Fibroblast of lung (primary cell): ENCODE measurements at regions not wholly inside any gene's neighbourhood (a gene's known extent, or its start where the extent isn't known, plus 50 kb on each side); places are given as distances from the start of the nearest gene placed in this dataset.

ENCODE experiments used
- EZH2 ChIP-seq: IDR thresholded peaks from 2 replicates; pipeline ENCODE4 v1.5.1; 2012; ENCODE audit warnings: low read length, control low read depth, mild to moderate bottlenecking; ENCODE audit errors: missing control alignments
- TF ChIP-seq, protein P1 (sequence below), 2 donors: IDR thresholded peaks in 1 of 2; conservative IDR thresholded peaks in 1 of 2; 1 replicate in 1 of 2; 2 replicates in 1 of 2; pipeline ENCODE4 v1.5.1; 2011 to 2012; ENCODE audit warnings: low read length in 2 of 2, control low read depth in 1 of 2, inconsistent platforms in 1 of 2, low read depth in 1 of 2, mild to moderate bottlenecking in 1 of 2

DNA sequence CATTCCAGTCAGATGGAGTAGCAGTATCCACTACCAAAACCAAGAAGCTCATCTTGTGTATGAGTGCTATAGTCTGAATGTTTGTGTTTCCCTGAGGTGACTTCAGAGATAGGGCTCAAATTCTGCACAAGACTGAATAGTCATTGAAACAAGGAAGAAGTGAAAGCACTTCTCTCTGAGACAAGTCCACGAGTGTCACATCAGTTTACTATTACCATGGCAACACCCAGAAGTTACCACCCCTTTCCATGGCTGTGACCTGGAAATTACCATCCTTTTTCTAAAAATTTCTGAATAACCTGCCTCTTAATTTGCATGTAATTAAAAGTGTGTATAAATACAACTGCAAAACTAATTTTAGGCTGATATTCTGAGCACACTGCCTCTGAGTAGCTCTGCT is 682.1 kb upstream of the ADGRB3 start:
- TF ChIP-seq, protein P1, sequence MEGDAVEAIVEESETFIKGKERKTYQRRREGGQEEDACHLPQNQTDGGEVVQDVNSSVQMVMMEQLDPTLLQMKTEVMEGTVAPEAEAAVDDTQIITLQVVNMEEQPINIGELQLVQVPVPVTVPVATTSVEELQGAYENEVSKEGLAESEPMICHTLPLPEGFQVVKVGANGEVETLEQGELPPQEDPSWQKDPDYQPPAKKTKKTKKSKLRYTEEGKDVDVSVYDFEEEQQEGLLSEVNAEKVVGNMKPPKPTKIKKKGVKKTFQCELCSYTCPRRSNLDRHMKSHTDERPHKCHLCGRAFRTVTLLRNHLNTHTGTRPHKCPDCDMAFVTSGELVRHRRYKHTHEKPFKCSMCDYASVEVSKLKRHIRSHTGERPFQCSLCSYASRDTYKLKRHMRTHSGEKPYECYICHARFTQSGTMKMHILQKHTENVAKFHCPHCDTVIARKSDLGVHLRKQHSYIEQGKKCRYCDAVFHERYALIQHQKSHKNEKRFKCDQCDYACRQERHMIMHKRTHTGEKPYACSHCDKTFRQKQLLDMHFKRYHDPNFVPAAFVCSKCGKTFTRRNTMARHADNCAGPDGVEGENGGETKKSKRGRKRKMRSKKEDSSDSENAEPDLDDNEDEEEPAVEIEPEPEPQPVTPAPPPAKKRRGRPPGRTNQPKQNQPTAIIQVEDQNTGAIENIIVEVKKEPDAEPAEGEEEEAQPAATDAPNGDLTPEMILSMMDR (conservative IDR thresholded peaks at IDR 0.05 in 1 of 2, IDR thresholded peaks at IDR 0.05 in 1 of 2; ENCODE audit: low read depth in 1 of 2, low read length in 2 of 2) = no peak
- TF ChIP-seq EZH2 = no peak
